ENCODE measurements at regions not wholly inside any gene's neighbourhood (a gene's known extent, or its start where the extent isn't known, plus 50 kb on each side); places are given as distances from the start of the nearest gene placed in this dataset.

DNA sequence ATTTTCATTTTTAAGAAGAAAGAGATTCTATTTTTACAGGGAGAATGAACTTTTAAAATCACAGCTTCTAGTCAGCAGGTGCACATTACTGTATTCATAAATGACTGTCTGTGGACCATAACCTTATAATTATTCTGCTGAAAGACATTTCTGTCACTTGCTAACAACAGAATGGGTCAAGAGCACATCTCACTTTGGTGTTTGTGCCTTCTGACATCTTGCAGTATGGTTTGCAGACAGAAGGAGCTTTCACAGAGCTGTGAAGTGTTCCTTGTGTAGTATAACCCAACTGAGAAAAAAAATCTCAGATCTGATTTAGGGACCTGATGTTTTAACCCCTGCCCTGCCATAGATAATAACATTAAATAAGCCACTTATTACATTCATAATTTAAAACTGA is 131.4 kb upstream of the CTSO start:
- TF ChIP-seq EZH2 (IDR thresholded peaks at IDR 0.05; ENCODE audit: low read depth): no peak
- TF ChIP-seq, protein P1, sequence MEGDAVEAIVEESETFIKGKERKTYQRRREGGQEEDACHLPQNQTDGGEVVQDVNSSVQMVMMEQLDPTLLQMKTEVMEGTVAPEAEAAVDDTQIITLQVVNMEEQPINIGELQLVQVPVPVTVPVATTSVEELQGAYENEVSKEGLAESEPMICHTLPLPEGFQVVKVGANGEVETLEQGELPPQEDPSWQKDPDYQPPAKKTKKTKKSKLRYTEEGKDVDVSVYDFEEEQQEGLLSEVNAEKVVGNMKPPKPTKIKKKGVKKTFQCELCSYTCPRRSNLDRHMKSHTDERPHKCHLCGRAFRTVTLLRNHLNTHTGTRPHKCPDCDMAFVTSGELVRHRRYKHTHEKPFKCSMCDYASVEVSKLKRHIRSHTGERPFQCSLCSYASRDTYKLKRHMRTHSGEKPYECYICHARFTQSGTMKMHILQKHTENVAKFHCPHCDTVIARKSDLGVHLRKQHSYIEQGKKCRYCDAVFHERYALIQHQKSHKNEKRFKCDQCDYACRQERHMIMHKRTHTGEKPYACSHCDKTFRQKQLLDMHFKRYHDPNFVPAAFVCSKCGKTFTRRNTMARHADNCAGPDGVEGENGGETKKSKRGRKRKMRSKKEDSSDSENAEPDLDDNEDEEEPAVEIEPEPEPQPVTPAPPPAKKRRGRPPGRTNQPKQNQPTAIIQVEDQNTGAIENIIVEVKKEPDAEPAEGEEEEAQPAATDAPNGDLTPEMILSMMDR (conservative IDR thresholded peaks at IDR 0.05): no peak
